GM21825 (cell line): ENCODE measurements at regions not wholly inside any gene's neighbourhood (a gene's known extent, or its start where the extent isn't known, plus 50 kb on each side); places are given as distances from the start of the nearest gene placed in this dataset.

Source experiments
- ATAC-seq: cut with Tn5 transposase; IDR thresholded peaks from one replicate; pipeline ENCODE4 v1.9.1; 2021; ENCODE audit warnings: mild to moderate bottlenecking, moderate library complexity; ENCODE audit not compliant: unreplicated experiment

DNA sequence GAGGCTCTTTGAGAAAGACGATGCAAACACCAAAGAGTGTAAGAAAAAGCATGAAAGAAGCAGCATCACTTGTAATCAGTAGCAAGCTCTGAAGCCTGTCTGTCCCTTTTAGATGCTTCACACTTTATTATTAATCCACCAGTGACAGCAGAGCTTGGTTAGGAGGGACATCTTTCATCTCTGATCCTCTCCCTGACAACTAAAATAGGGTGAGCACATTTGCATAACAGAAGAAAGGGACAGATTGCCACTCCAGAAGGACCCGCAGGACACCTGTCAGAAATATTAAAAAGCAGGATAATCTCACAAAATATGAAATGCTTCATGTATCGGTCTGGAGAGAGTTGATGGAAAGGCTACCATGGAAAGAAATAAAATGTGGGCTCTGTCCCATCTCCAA is 71.4 kb upstream of the MAP1B start:
- ATAC-seq, result no peak

GRCh38 chr5:72036951-72037350 is 70.3 kb upstream of the MAP1B start:
- no peak for ATAC-seq

DNA sequence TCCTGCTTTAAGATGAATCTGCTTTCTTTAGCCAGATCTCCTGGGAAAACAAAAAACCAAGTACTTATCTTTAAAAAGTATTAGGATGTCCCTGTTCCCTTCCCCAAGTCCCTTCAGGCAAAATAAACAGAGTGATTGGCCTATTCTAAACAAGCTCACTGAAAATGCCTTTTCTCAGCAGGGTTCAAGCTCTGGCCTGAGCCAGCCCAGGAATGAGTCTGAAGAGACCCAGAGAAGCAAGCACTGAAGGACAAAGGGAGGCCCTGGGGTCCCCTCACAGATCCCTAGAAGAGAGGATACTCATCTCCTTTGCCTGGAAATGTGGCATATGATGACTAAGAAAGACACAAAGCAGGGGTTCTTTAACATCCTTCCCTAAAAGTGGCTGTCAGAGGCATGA is 66.8 kb upstream of the MAP1B start:
- ATAC-seq, result no peak

DNA sequence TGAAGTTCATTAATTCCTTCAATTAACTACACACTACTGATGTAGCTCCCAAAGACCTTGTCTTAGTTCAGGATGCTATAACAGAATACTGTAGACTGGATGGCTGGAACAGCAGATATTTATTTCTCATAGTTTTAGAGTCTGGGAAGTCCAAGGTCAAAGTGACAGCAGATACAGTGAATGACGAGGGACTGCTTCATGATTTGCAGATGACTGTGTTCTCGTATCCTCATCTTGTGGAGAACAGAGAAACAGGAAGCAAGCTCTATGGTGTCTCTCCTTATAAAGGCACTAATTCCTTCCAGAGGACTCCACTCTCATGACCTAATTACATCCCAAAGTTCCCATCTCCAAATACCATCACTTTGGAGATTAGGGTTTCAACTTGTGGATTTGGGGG is 65.6 kb upstream of the MAP1B start:
- no peak for ATAC-seq

DNA sequence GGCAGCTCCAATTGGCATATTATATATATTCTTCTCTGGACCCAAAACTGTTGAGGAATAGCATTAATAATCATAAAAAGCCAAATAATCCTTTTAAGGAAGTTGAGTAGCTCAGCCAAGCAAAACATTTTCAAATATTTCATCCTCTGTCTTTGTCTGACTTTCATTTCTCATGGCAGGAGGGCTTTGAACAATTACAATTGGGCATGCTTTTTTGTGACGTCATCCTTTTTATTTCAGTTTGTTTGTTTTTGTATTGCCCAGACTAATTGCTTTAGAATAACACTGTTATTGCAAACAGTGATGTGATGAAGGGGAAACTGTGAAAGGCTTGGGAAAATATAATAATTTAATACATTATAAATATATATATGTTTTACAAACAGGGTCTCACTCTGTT is 65.2 kb upstream of the MAP1B start:
- no peak for ATAC-seq

- ATAC-seq, result no peak
These were observed 61.6 kb upstream of the MAP1B start for GRCh38 chr5:72045692-72046091.

- ATAC-seq, result no peak
These were observed 61.2 kb upstream of the MAP1B start for GRCh38 chr5:72046106-72046505.

GRCh38 chr5:72055636-72056035 is 51.6 kb upstream of the MAP1B start:
- no peak for ATAC-seq
